Activated CD8-positive, alpha-beta T cell treated with anti-CD3 and anti-CD28 coated beads for 36 hours (primary cell): ENCODE measurements at regions not wholly inside any gene's neighbourhood (a gene's known extent, or its start where the extent isn't known, plus 50 kb on each side); places are given as distances from the start of the nearest gene placed in this dataset.

Experiments
- ATAC-seq: fragments of 200-7000 bp; cut with Tn5 transposase; one replicate; pipeline ENCODE4 v1.10.0; 2021; ENCODE audit warnings: mild to moderate bottlenecking, moderate library complexity
- CTCF ChIA-PET: fragments of 350-600 bp; sonication (Branson Sonifier 250); formaldehyde crosslinking; loops from one replicate; lab custom pipeline; 2021; ENCODE audit warnings: antibody characterized with exemption; lab: Charles Lee
- POLR2A ChIA-PET: fragments of 350-600 bp; sonication (Branson Sonifier 250); formaldehyde crosslinking; loops from one replicate; lab custom pipeline; 2021; ENCODE audit warnings: antibody characterized with exemption; lab: Charles Lee
- DNase-seq: peaks from one replicate; pipeline ENCODE4 v3.0.0-alpha.2; 2020
- H3K27ac Mint-ChIP-seq: one replicate; pipeline ENCODE4 v1.8.0; 2021; ENCODE audit warnings: mild to moderate bottlenecking, mixed read lengths
- H3K27me3 Mint-ChIP-seq: one replicate; pipeline ENCODE4 v1.8.0; 2021; ENCODE audit warnings: mixed read lengths
- H3K36me3 Mint-ChIP-seq: one replicate; pipeline ENCODE4 v1.8.0; 2021; ENCODE audit warnings: low read depth, mixed read lengths
- H3K4me1 Mint-ChIP-seq: one replicate; pipeline ENCODE4 v1.8.0; 2021; ENCODE audit warnings: low read depth, mixed read lengths
- H3K4me3 Mint-ChIP-seq: one replicate; pipeline ENCODE4 v1.8.0; 2021; ENCODE audit warnings: mild to moderate bottlenecking, moderate library complexity, mixed read lengths
- H3K9me3 Mint-ChIP-seq: one replicate; pipeline ENCODE4 v1.8.0; 2021; ENCODE audit warnings: mixed read lengths
- CTCF ChIP-seq: fragments of 200-600 bp; IDR thresholded peaks from one replicate; pipeline ENCODE4 v1.8.0; 2022; ENCODE audit warnings: antibody characterized with exemption, mild to moderate bottlenecking
- intact Hi-C: fragments of 100-400 bp; cut with micrococcal nuclease; formaldehyde crosslinking; loops from one replicate; pipeline ENCODE4 v1.10.0; 2022

DNA sequence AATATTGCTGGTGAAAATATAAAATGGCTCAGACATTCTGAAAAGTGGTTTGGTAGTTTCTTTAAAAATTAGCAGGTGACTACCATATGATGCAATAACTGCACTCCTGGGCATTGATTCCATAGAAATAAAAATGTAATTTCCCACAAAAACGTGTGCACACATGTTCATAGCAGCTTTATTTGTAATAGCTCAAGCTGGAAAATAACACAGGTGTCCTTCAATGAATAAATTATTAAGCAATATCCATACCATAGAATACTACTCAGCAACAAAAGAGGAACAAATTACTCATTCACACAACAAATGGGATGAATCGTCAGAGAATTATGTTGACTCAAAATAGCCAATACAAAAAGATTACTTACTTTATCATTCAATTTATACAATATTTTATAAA lies 893.7 kb upstream of the SLIT2 start:
- H3K27ac Mint-ChIP-seq = no peak overlapping the region
- peaks cover 4% of the 10 kb centered on the region for H3K9me3 Mint-ChIP-seq
- H3K4me3 Mint-ChIP-seq = no peak overlapping the region
- no peaks in the 10 kb centered on the region for H3K27me3 Mint-ChIP-seq
- no peak for TF ChIP-seq CTCF
- no peaks in the 10 kb centered on the region for H3K4me1 Mint-ChIP-seq
- POLR2A ChIA-PET = no interaction called here
- DNase-seq (no peak), ATAC-seq (no peak)
- no peaks in the 10 kb centered on the region for H3K36me3 Mint-ChIP-seq
- CTCF ChIA-PET = no interaction called here
- intact Hi-C loops = no loop called here

- no peak for DNase-seq
- Mint-ChIP-seq H3K27me3 (no peaks in the 10 kb centered on the region), H3K36me3 (no peaks in the 10 kb centered on the region), H3K4me3 (no peak overlapping the region), H3K4me1 (no peaks in the 10 kb centered on the region), H3K9me3 (peaks cover 7% of the 10 kb centered on the region), H3K27ac (no peak overlapping the region)
- intact Hi-C loops = no loop called here
- ChIA-PET POLR2A (no interaction called here), CTCF (no interaction called here)
- ATAC-seq = no peak
- no peak for TF ChIP-seq CTCF
Measured at GRCh38 chr4:19349416-19349815, 902.3 kb upstream of the SLIT2 start.

GRCh38 chr4:19348746-19349145 lies 903.0 kb upstream of the SLIT2 start:
- Mint-ChIP-seq H3K4me3 (no peak overlapping the region), H3K27ac (no peak overlapping the region), H3K36me3 (no peaks in the 10 kb centered on the region), H3K9me3 (peaks cover 7% of the 10 kb centered on the region), H3K27me3 (no peaks in the 10 kb centered on the region), H3K4me1 (no peaks in the 10 kb centered on the region)
- intact Hi-C loops = no loop called here
- no peak for TF ChIP-seq CTCF
- POLR2A ChIA-PET = no interaction called here
- DNase-seq = no peak
- CTCF ChIA-PET = no interaction called here
- ATAC-seq = no peak

DNA sequence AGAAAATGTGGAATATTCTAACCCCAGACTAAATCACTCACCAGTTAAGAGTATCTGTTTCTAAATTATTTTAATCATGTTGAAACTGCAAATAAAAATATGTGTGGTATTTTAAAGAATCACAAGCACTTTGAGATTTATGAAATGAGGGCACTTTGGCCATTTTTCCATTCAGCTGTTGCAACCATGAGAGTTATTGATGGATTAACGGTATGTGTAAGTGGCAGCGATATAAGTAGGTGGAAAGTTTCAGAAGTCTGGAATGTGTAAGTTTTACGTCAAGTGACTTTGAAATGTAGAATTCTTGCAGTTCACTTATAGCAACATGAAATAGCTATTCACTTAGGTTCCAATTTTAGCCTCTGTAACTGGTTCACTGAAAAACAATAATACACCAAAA lies 905.1 kb upstream of the SLIT2 start:
- no peak for ATAC-seq
- Mint-ChIP-seq H3K9me3 (peaks cover 10% of the 10 kb centered on the region), H3K27ac (no peak overlapping the region), H3K36me3 (no peaks in the 10 kb centered on the region), H3K27me3 (no peaks in the 10 kb centered on the region), H3K4me1 (no peaks in the 10 kb centered on the region), H3K4me3 (no peak overlapping the region)
- POLR2A ChIA-PET = no interaction called here
- CTCF ChIA-PET = no interaction called here
- no peak for DNase-seq
- intact Hi-C loops = no loop called here
- TF ChIP-seq CTCF = no peak

DNA sequence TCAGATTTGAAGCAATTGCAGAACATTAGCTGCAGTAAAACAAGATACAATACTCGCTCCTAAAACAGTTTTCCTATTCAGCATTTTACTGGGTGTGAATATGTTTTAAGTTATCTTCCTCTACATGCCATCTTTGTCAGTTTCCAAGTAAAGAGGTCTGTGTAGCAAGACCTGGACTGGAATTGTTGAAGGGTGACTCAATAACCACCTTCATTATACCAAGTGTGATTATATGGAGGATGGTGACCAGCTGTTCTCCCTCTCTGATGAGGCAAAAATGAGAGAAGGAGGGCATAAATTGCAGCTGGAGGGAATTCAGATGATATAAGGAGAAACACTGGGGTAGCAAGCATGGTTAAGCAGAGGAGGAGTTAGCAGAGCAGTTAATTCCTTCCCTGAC lies 922.1 kb upstream of the SLIT2 start:
- ChIA-PET POLR2A (no interaction called here), CTCF (no interaction called here)
- H3K4me3 Mint-ChIP-seq = no peak overlapping the region
- ATAC-seq (no peak), DNase-seq (no peak)
- H3K4me1 Mint-ChIP-seq = no peaks in the 10 kb centered on the region
- intact Hi-C loops = no loop called here
- no peak for TF ChIP-seq CTCF
- H3K27me3 Mint-ChIP-seq = no peaks in the 10 kb centered on the region
- H3K9me3 Mint-ChIP-seq = peaks cover 19% of the 10 kb centered on the region
- H3K36me3 Mint-ChIP-seq = no peaks in the 10 kb centered on the region
- H3K27ac Mint-ChIP-seq = no peak overlapping the region
